T-helper 2 cell (primary cell): ENCODE measurements at regions not wholly inside any gene's neighbourhood (a gene's known extent, or its start where the extent isn't known, plus 50 kb on each side); places are given as distances from the start of the nearest gene placed in this dataset.

Source experiments
- DNase-seq, 5 experiments: peaks; one replicate each; pipeline versions ENCODE4 v3.0.0 to v3.0.0-alpha.2; 2012 to 2022

DNA sequence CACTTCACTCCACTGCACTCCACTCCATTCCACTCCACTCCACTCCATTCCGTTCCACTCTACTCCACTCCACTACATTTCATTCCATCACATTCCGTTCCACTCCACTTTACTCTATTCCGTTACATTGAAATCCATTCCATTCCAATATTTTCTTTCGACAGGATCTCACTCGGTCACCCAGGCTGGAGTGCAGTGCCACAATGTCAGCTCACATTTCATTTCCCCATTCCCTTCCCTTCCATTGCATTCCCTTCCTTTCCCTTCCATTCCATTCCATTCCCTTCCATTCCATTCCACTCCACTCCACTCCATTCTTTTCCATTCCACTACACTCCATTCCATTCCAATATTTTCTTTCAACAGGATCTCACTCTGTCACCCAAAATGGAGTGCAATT is 1407.6 kb upstream of the USP9Y start:
- DNase-seq, result no peak

DNA sequence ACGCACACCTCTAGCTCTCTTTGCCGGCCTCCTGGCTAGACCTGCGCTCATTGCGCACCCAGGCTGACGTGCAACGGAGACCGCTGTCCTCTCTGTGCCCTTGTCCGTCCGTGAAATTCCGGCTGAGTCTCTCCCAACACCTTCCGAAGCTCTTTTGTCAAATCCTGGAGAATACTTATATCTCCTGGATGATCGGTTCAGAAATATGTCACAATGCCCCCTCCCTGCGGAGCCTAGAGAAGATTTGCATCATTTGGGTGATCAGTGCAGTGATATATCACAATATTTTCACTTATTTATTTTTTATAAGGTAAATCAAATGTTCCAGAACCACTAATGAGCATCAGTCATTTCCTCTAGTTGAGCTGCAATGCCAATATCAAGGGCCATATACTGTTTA is 1366.9 kb upstream of the USP9Y start:
- DNase-seq, result peak in 1 of 5 experiments; percentile 1
